ENCODE measurements at regions not wholly inside any gene's neighbourhood (a gene's known extent, or its start where the extent isn't known, plus 50 kb on each side); places are given as distances from the start of the nearest gene placed in this dataset.

DNA sequence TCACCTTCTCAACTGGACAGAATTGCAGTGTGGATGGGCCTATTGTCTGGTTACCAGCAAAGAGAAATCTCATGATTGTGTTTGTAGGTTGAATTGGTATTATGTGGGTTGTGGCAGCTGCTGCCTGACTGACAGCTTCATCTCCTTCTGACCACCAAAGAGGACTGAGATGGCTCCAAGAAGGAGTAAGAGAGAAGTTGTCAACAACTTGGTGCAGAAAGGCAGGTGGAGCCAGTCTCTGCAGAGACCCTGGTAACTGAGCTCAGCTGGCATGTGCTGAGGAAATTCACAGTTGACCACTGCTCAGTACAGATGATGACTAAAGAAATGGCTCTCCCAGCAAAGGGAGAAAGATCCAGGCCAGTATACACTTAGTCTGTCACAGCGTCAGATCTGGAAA is 240.0 kb upstream of the AMIGO2 start:
- TF ChIP-seq CTCF (conservative IDR thresholded peaks at IDR 0.05; ENCODE audit: low read depth, low read length) = no peak
- no peak for TF ChIP-seq EZH2 (IDR thresholded peaks at IDR 0.05; ENCODE audit: borderline replicate concordance, low read depth, low read length, poor library complexity, severe bottlenecking)
